ENCODE measurements at regions not wholly inside any gene's neighbourhood (a gene's known extent, or its start where the extent isn't known, plus 50 kb on each side); places are given as distances from the start of the nearest gene placed in this dataset.

DNA sequence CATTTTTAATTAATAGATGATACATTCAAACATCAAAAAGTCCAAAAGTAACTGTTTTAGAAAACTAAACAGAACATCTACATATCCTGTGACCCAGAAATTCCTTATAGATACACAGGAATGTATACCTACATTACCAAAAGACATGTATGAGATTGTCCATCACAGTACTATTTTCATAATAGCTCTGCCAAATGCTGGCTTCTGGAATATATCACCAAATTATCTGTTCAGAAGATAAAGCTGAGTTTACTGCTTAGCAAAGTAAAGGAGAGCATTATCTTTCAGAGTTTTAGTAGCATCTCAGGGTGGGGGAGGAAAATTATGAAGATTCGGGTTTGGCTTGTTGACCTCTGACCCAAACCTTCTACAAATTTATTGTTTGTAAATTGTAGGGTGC is 368.9 kb upstream of the SLC7A11 start:
- no peak for TF ChIP-seq GATA3 (IDR thresholded peaks at IDR 0.05; ENCODE audit: low read depth, low read length)
- TF ChIP-seq GATA2 (IDR thresholded peaks at IDR 0.05; ENCODE audit: low read depth, low read length), result peak; percentile 27; the same call in 1 of the 2 replicates

DNA sequence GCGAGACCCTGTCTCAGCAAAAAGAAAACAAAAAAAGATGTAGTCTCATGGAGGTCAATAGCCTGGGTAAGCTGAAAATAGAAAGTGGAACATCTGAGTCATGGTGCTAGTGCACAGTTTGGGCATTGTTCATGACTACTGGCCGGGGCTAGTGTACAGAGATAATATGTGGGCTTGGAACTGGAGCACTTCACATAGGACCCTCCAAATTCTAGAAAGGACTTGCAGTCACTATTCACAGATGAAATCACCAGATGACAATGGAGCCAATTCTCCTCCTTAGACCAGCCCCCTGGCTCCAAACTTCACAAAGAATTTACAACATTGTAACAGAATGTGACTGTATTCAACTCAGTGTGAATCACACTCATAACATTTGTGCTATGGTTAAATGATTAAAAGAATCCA is 367.8 kb upstream of the SLC7A11 start:
- no peak for TF ChIP-seq GATA2 (IDR thresholded peaks at IDR 0.05; ENCODE audit: low read depth, low read length)
- TF ChIP-seq GATA3 (IDR thresholded peaks at IDR 0.05; ENCODE audit: low read depth, low read length), result no peak

DNA sequence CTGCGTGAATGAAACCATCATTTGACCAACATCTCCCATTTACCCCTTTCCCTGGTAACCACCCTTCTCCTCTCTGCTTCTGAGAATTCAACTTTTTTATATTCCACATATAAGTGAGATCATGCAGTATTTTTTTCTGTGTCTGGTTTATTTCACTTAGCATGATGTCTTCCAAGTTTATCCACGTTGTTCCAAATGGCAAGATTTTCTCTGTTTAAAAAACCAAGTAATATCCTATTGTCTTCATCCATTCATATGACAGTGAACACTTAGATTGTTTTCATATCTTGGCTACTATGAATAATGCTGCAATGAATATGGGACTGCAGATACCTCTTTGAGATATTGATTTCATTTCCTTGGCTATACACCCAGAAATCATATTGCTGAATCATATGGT is 362.4 kb upstream of the SLC7A11 start:
- TF ChIP-seq GATA3 (IDR thresholded peaks at IDR 0.05; ENCODE audit: low read depth, low read length) (no peak), GATA2 (IDR thresholded peaks at IDR 0.05; ENCODE audit: low read depth, low read length) (no peak)

DNA sequence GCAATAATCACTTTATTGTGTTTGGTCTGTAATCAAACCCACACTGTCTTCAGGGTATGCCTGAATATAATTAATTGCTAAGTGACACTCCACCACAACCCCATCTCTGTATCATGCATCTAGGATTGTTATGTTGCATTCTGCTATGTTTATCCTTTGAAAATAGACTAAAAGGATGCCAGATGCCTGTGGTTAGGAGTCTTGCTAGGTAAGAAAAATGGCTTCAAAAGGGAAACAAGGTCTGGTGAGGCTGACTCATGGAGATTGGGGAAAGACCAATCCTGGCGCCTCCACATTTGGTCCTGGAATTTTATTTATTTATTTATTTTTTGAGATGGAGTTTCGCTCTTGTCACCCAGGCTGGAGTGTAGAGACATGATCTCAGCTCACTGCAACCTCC is 360.5 kb upstream of the SLC7A11 start:
- TF ChIP-seq GATA3 (IDR thresholded peaks at IDR 0.05; ENCODE audit: low read depth, low read length), result no peak

DNA sequence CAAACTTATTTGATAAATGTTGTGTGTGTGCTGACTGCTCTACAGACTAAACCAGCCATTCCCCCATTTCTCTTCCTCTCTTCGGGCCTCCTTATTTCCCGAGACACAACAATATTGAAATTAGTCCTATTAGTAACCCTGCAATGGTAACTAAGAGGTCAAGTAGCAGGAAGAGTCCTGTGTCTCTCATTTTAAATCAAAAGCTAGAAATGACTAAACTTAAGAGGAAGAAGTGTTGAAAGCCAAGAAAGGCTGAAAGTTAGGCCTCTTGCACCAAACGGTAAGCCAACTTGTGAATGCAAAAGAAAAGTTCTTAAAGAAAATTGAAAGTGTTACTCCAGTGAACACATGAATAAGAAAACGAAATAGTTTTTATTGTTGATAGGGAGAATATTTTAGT is 357.8 kb upstream of the SLC7A11 start:
- no peak for TF ChIP-seq GATA2 (IDR thresholded peaks at IDR 0.05; ENCODE audit: low read depth, low read length)
- TF ChIP-seq GATA3 (IDR thresholded peaks at IDR 0.05; ENCODE audit: low read depth, low read length), result no peak

DNA sequence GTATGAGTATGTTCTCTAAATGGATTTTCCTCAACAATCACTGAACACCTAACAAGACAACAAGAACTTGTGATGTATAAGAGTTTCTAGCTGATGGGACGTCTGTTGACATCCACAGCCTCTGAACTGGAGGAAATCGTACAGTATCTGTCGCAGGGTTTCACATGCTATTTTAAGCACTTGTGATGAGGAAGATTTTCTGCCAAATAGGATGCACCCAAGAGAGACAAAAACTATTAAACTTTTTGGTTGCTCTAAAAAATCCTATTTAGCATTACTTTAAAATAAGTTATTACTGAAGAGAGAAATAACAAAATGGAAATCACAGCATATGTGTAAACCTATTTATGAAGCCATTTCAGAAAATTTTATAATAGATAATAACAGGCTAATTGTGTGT is 356.1 kb upstream of the SLC7A11 start:
- TF ChIP-seq GATA2 (IDR thresholded peaks at IDR 0.05; ENCODE audit: low read depth, low read length), result no peak
- no peak for TF ChIP-seq GATA3 (IDR thresholded peaks at IDR 0.05; ENCODE audit: low read depth, low read length)

DNA sequence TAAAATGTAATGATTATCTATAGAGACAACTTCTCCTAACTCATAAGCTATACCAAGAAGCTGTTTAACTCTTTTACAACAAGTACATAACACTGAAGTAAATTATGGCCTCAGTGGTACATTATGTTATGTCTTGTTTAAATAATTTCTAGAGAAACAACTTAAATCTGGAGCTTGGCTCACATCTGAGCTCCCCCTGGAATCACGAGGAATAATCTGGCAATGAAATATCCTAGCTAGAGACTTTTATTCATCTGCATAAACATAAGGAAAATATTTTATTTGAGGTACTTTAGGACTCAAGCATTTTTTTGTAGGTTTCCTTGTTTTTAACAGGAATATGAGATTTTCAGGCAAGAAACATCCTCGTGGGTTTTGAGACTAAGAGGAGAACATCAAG is 354.7 kb upstream of the SLC7A11 start:
- TF ChIP-seq GATA3 (IDR thresholded peaks at IDR 0.05; ENCODE audit: low read depth, low read length), result no peak
- TF ChIP-seq GATA2 (IDR thresholded peaks at IDR 0.05; ENCODE audit: low read depth, low read length), result no peak

DNA sequence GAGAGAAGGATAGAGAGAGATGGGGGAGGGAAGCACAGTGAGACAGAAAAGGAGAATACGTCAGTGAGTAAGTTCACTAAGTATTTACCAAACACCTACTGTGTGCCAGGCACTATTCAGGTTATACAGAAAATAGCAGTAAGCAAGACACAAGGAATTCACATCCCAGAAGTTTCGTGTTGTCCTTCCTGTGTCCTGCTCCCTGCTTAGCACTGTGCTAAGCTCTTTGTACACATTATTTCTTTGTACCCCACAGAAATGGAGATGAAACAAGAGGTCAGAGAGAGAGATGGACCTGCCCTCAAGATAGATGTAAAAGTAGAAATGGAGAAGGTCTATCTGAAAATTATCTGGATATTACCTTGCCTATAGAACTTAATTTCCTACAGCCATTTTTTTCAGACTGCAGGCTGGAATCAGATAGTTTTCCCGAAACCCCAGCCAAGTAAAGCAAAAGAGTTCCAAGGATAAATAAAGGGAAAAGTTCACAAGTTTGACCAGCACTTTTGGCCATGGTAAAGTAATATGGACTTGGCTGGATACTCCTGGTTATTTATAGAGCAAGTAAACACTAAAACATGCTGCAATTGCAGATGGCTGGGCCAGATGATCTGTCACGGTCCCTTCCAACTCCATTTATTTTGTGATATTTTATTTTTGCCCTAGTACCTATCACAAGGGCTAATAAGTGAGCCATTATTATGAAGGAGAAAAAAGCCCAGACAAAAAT is 353.7 kb upstream of the SLC7A11 start:
- TF ChIP-seq GATA2 (IDR thresholded peaks at IDR 0.05; ENCODE audit: low read depth, low read length), result no peak
- no peak for TF ChIP-seq GATA3 (IDR thresholded peaks at IDR 0.05; ENCODE audit: low read depth, low read length)

DNA sequence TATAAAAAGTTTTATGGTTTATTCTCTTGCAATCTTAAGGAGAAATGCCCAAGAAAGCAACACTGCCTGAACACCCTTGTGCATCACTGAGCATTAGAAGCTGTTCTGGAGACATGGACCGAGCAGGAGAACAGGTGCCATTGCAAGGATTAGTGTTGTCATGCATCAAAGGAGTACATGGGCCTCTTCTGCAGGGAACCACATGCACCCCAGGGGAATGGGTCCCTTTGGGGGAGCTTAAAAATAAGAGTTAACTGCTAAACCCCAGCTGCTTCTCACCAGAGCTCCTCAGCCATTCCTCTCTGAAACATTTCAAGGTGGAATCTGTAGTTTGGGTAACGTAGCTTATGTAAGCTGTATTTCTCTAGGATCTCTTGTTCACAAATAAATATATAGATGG is 353.0 kb upstream of the SLC7A11 start:
- no peak for TF ChIP-seq GATA3 (IDR thresholded peaks at IDR 0.05; ENCODE audit: low read depth, low read length)
- no peak for TF ChIP-seq GATA2 (IDR thresholded peaks at IDR 0.05; ENCODE audit: low read depth, low read length)

DNA sequence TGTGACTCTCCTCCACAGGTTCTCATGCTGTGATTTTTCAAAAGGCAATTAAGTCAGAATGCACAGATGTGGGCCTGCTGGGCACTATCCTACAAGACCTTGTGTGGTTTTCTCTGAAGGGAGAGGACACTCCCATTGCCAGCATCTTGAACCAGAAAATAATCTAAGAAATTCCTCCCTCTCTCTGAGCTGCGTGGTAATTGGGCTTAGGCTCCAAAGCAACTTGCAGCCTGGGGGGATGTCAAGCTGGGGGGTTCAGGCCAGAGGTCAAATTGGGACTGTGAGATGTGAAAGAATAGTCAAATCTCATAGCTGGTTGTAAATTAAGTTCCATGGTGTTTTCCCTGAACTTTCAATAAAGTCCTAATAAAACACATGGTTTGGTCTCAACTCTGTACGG is 350.6 kb upstream of the SLC7A11 start:
- no peak for TF ChIP-seq GATA2 (IDR thresholded peaks at IDR 0.05; ENCODE audit: low read depth, low read length)
- no peak for TF ChIP-seq GATA3 (IDR thresholded peaks at IDR 0.05; ENCODE audit: low read depth, low read length)

DNA sequence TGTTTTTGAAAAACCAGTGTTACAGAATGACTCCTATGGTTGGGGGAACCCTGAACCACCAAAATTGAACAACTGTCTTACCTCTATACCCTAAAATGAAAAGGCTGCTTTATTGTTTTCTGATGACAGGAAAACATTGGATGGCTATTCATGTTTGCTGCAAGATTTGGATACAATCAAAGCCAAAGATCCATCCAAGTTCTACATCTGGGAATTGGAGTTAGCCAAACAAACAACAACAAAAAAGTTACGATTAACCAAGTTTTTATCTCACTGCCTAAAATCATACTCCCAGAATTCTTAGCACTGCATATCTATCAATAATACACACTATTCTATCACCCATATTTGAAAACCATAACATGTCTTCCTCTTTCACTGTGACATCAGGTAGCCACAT is 349.7 kb upstream of the SLC7A11 start:
- TF ChIP-seq GATA3 (IDR thresholded peaks at IDR 0.05; ENCODE audit: low read depth, low read length) (no peak), GATA2 (IDR thresholded peaks at IDR 0.05; ENCODE audit: low read depth, low read length) (no peak)

DNA sequence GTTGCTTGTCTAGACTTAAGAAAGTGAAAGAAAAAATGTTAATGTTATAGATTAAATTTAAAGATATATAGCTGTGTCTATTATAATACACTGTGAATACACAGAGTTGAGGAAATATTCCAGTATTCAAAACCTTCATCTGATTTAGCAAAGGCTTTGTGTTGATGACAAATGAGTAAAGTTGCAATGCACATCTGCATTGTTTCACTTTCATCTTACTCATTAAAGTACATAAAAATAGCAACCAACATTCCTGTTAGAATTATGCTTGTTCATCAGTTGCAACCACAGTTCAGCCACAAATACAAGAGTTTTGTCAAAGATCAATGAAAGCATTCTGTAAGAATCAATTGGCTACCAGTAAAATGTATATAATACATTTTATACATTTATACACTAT is 346.4 kb upstream of the SLC7A11 start:
- TF ChIP-seq GATA3 (IDR thresholded peaks at IDR 0.05; ENCODE audit: low read depth, low read length), result no peak
- no peak for TF ChIP-seq GATA2 (IDR thresholded peaks at IDR 0.05; ENCODE audit: low read depth, low read length)

DNA sequence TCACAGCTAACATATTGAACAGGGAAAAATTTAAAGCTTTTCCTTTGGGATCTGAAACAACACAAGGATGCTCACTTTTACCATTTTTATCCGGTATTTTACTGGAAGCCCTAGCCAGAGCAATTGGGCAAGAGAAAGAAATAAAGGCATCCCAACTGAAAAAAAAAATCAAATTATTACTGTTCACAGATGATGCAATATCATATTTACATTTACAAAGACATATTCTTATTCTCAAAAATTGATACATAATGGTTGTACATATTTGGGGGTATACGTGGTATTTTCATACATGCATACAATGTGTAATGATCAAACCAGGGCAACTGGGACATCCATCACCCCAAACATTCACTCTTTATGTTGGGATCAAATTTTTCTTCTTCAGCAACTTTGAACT is 337.0 kb upstream of the SLC7A11 start:
- TF ChIP-seq GATA3 (IDR thresholded peaks at IDR 0.05; ENCODE audit: low read depth, low read length) (no peak), GATA2 (IDR thresholded peaks at IDR 0.05; ENCODE audit: low read depth, low read length) (no peak)

DNA sequence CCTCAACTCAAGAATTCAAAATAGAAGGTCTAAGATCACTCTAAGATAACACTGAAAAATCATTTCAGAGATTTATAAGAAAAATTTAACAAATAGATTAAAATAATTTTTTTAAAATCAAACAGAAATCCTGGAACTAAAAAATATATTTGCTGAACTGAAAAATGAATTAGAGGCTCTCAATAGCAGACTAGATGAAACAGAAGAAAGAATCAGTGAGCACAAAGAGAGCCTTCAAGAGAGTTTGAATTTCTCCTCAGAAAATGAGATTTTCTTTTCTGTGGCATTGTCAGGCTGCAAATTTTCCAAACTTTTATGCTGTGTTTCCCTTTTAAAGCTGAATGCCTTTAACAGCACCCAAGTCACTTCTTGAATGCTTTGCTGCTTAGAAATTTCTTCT is 335.0 kb upstream of the SLC7A11 start:
- TF ChIP-seq GATA3 (IDR thresholded peaks at IDR 0.05; ENCODE audit: low read depth, low read length), result no peak
- TF ChIP-seq GATA2 (IDR thresholded peaks at IDR 0.05; ENCODE audit: low read depth, low read length), result no peak

DNA sequence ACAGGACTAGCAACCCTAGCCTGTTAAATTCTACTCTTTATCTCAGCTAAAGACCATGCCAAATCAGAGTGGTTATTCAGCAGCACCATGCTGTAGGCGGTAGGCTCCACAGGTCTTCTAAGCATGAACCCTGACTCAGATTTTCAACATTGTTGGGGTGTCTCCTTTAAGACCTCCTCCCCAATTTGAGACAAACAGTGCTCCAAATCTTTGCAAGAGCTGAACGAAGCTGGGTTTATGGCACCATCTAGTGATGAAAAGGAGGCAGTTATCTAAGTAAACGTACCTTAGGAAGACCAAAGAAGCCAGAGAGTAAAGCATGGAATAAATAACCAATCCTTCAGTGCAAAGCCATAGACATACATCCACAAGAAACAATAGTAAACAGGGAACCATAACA is 334.5 kb upstream of the SLC7A11 start:
- TF ChIP-seq GATA3 (IDR thresholded peaks at IDR 0.05; ENCODE audit: low read depth, low read length) (no peak), GATA2 (IDR thresholded peaks at IDR 0.05; ENCODE audit: low read depth, low read length) (no peak)

DNA sequence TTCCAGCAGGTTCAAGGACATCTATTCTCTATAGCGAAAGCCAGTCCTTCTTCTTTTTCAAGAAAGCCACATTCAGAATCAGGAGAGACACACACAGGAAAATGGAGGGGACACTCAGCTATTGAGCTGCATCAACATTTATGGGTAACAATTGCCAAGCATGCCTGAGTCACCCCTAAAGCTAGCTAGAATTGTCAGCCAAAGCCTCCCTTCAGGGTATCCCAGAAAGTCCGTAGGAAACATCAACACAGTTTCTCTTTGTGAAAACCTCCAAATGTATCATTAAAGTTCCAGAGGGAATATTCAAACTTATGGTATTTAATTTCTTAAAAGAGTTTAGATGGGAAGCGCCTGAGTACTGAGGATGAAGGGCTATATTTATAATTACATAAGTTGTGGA is 331.1 kb upstream of the SLC7A11 start:
- TF ChIP-seq GATA3 (IDR thresholded peaks at IDR 0.05; ENCODE audit: low read depth, low read length), result no peak
- no peak for TF ChIP-seq GATA2 (IDR thresholded peaks at IDR 0.05; ENCODE audit: low read depth, low read length)

Data from SH-SY5Y (cell line).